ENCODE measurements at regions not wholly inside any gene's neighbourhood (a gene's known extent, or its start where the extent isn't known, plus 50 kb on each side); places are given as distances from the start of the nearest gene placed in this dataset.

GRCh38 chr16:9235867-9236266 lies 144.4 kb downstream of the HAPSTR1 start:
- no peak for DNase-seq (ENCODE audit: low spot score)
- TF ChIP-seq EZH2 (IDR thresholded peaks at IDR 0.05; ENCODE audit: borderline replicate concordance, low read depth, low read length, poor library complexity, severe bottlenecking), result no peak
- no peak for TF ChIP-seq CTCF (conservative IDR thresholded peaks at IDR 0.05; ENCODE audit: low read depth, low read length)
- Histone ChIP-seq H3K27ac (ENCODE audit: low read depth, low read length, poor library complexity, severe bottlenecking) (no peak overlapping the region), H3K4me1 (ENCODE audit: insufficient read depth, low read length, poor library complexity, severe bottlenecking) (no peaks in the 10 kb centered on the region), H3K36me3 (ENCODE audit: insufficient read depth, low read length, poor library complexity, severe bottlenecking) (no peaks in the 10 kb centered on the region), H3K27me3 (replicated peaks; ENCODE audit: insufficient read depth, low read depth, low read length, poor library complexity) (no peaks in the 10 kb centered on the region), H3K9me3 (ENCODE audit: low read depth, low read length, poor library complexity, severe bottlenecking) (no peaks in the 10 kb centered on the region), H3K4me3 (ENCODE audit: low read depth, low read length, poor library complexity, severe bottlenecking) (no peak overlapping the region)
- ChIA-PET POLR2A (ENCODE audit: low non-redundant PET) (no interaction called here), CTCF (no interaction called here)
- intact Hi-C loops (cut with micrococcal nuclease; ENCODE audit: unreplicated experiment), result no loop called here
- no TSS peak for BruUV-seq (replicated peaks)

DNA sequence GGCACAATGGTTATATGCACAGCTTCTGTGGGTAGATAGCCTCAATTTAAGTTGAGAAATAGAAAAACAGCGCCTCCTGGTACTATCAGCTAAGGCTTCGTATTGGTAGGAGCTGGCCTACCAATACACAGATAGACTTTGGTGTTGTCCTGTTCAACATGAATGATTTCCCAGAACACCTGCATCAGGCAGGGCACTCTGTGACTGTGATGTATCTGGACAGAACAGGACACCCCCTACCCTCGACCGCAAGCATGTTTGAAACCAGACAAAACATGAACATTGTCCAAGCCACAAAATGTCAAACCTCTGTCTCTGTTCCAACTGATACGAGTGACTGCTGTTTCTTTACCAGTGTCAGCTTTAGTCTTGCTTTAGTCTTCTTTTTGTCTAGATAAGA lies 144.9 kb downstream of the HAPSTR1 start:
- TF ChIP-seq CTCF (conservative IDR thresholded peaks at IDR 0.05; ENCODE audit: low read depth, low read length), result no peak
- TF ChIP-seq EZH2 (IDR thresholded peaks at IDR 0.05; ENCODE audit: borderline replicate concordance, low read depth, low read length, poor library complexity, severe bottlenecking), result no peak
- H3K4me3 ChIP-seq (ENCODE audit: low read depth, low read length, poor library complexity, severe bottlenecking), result no peak overlapping the region
- no peaks in the 10 kb centered on the region for H3K27me3 ChIP-seq (replicated peaks; ENCODE audit: insufficient read depth, low read depth, low read length, poor library complexity)
- H3K4me1 ChIP-seq (ENCODE audit: insufficient read depth, low read length, poor library complexity, severe bottlenecking), result no peaks in the 10 kb centered on the region
- ChIA-PET CTCF (no interaction called here), POLR2A (ENCODE audit: low non-redundant PET) (no interaction called here)
- no peak overlapping the region for H3K27ac ChIP-seq (ENCODE audit: low read depth, low read length, poor library complexity, severe bottlenecking)
- H3K36me3 ChIP-seq (ENCODE audit: insufficient read depth, low read length, poor library complexity, severe bottlenecking), result no peaks in the 10 kb centered on the region
- DNase-seq (ENCODE audit: low spot score), result no peak
- no TSS peak for BruUV-seq (replicated peaks)
- intact Hi-C loops (cut with micrococcal nuclease; ENCODE audit: unreplicated experiment), result no loop called here
- H3K9me3 ChIP-seq (ENCODE audit: low read depth, low read length, poor library complexity, severe bottlenecking), result no peaks in the 10 kb centered on the region

- TF ChIP-seq CTCF (conservative IDR thresholded peaks at IDR 0.05; ENCODE audit: low read depth, low read length) (no peak), EZH2 (IDR thresholded peaks at IDR 0.05; ENCODE audit: borderline replicate concordance, low read depth, low read length, poor library complexity, severe bottlenecking) (no peak)
- Histone ChIP-seq H3K27me3 (replicated peaks; ENCODE audit: insufficient read depth, low read depth, low read length, poor library complexity) (no peaks in the 10 kb centered on the region), H3K27ac (ENCODE audit: low read depth, low read length, poor library complexity, severe bottlenecking) (no peak overlapping the region), H3K9me3 (ENCODE audit: low read depth, low read length, poor library complexity, severe bottlenecking) (no peaks in the 10 kb centered on the region), H3K4me1 (ENCODE audit: insufficient read depth, low read length, poor library complexity, severe bottlenecking) (no peaks in the 10 kb centered on the region), H3K4me3 (ENCODE audit: low read depth, low read length, poor library complexity, severe bottlenecking) (no peak overlapping the region), H3K36me3 (ENCODE audit: insufficient read depth, low read length, poor library complexity, severe bottlenecking) (no peaks in the 10 kb centered on the region)
- intact Hi-C loops (cut with micrococcal nuclease; ENCODE audit: unreplicated experiment), result no loop called here
- DNase-seq (ENCODE audit: low spot score), result no peak
- ChIA-PET POLR2A (ENCODE audit: low non-redundant PET) (no interaction called here), CTCF (no interaction called here)
- BruUV-seq (replicated peaks), result no TSS peak
Measured at GRCh38 chr16:9238346-9238745, 146.9 kb downstream of the HAPSTR1 start.
